ENCODE measurements at regions not wholly inside any gene's neighbourhood (a gene's known extent, or its start where the extent isn't known, plus 50 kb on each side); places are given as distances from the start of the nearest gene placed in this dataset.

DNA sequence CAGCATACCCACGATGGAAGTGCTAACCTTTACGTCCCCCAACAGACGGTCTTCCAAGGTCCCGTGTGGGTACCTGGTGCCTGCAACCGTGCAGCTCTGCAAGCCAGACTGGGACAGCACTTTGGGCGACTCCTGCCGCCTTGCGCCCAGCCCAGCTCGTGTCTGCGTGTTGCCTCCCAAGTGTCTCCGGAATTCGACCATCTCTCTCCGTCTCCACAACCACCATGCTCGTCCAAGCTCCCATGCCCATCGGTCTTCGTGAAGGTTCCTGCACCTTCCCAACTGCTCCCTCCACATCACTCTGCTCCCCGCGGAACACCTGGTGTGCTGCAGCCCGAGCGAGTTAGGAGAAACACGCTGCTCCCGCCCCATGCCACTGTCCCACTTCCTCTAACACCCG is 173.2 kb upstream of the AFDN start:
- H3K4me1 ChIP-seq, result no peaks in the 10 kb centered on the region
- Mint-ChIP-seq H3K9me3 (ENCODE audit: unreplicated experiment) (no peaks in the 10 kb centered on the region), H3K27me3 (ENCODE audit: insufficient read depth, unreplicated experiment) (no peaks in the 10 kb centered on the region), H3K27ac (ENCODE audit: unreplicated experiment) (no peak overlapping the region), H3K4me1 (ENCODE audit: low read depth, unreplicated experiment) (no peaks in the 10 kb centered on the region), H3K4me3 (ENCODE audit: unreplicated experiment) (no peak overlapping the region), H3K36me3 (ENCODE audit: insufficient read depth, unreplicated experiment) (no peaks in the 10 kb centered on the region)
- no peaks in the 10 kb centered on the region for H3K9me3 ChIP-seq
- ChIA-PET POLR2A (no interaction called here), CTCF (no interaction called here)
- H3K4me3 ChIP-seq (ENCODE audit: low read depth, low read length), result no peak overlapping the region
- DNase-seq, result no peak
- intact Hi-C loops (cut with micrococcal nuclease; ENCODE audit: unreplicated experiment), result no loop called here
- TF ChIP-seq, protein P1, sequence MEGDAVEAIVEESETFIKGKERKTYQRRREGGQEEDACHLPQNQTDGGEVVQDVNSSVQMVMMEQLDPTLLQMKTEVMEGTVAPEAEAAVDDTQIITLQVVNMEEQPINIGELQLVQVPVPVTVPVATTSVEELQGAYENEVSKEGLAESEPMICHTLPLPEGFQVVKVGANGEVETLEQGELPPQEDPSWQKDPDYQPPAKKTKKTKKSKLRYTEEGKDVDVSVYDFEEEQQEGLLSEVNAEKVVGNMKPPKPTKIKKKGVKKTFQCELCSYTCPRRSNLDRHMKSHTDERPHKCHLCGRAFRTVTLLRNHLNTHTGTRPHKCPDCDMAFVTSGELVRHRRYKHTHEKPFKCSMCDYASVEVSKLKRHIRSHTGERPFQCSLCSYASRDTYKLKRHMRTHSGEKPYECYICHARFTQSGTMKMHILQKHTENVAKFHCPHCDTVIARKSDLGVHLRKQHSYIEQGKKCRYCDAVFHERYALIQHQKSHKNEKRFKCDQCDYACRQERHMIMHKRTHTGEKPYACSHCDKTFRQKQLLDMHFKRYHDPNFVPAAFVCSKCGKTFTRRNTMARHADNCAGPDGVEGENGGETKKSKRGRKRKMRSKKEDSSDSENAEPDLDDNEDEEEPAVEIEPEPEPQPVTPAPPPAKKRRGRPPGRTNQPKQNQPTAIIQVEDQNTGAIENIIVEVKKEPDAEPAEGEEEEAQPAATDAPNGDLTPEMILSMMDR (IDR thresholded peaks at IDR 0.05; ENCODE audit: insufficient read depth in 1 of 2, low read depth in 1 of 2, low read length in 1 of 2, severe bottlenecking in 1 of 2, unreplicated experiment in 1 of 2), result no peak
- no peaks in the 10 kb centered on the region for H3K27me3 ChIP-seq (replicated peaks; ENCODE audit: control insufficient read depth, insufficient read depth, low read length)
- BruUV-seq (replicated peaks), result no TSS peak
- H3K36me3 ChIP-seq (ENCODE audit: control insufficient read depth, insufficient read depth, low read length), result no peaks in the 10 kb centered on the region

DNA sequence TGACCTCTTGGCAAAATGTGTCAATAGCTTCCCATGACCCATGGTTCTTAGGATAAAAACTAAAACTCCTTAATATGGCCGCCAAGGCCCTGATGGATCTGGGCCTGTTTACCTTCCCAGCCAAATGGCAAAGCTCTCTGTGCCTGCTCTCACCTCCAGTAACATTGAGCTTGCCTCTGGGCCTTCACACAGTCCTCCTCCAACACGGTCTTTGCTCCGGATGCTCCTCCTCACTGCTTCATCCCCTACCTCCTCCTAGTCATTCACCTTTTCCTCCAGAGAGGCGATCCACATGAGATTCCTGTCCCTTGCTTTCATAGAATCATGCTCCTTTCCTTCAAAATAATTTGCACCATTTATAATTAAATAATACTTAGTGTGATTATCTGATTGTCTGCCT is 172.3 kb upstream of the AFDN start:
- POLR2A ChIA-PET, result no interaction called here
- no peaks in the 10 kb centered on the region for H3K4me1 Mint-ChIP-seq (ENCODE audit: low read depth, unreplicated experiment)
- intact Hi-C loops (cut with micrococcal nuclease; ENCODE audit: unreplicated experiment), result no loop called here

DNA sequence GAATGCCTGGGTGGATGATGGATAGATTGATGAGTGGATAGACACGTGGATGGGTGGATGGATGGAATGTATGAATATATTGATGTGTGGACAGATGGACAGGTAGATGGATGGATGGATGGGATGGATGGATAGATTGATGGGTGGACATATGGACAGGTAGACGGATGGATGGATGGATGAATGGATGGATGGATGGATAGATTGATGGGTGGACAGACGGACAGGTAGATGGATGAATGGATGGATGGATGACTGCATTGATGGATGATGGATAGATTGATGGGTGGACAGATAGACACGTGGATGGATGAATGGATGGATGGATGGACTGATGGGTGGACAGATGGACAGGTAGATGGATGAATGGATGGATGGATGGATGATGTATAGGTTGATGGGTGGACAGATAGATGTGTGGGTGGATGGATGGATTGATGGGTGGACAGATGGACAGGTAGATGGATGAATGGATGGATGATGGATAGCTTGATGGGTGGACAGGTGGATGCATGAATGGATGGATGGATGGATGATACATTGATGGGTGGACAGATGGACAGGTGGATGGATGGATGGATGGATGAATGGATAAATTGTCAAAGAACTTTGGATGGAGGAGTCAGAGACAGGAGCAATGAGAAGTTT is 171.4 kb upstream of the AFDN start:
- H3K27me3 Mint-ChIP-seq (ENCODE audit: insufficient read depth, unreplicated experiment), result no peaks in the 10 kb centered on the region
- H3K4me3 Mint-ChIP-seq (ENCODE audit: unreplicated experiment), result no peak overlapping the region
- BruUV-seq (replicated peaks), result no TSS peak
- no peaks in the 10 kb centered on the region for H3K4me1 ChIP-seq
- no peaks in the 10 kb centered on the region for H3K36me3 ChIP-seq (ENCODE audit: control insufficient read depth, insufficient read depth, low read length)
- H3K4me3 ChIP-seq (ENCODE audit: low read depth, low read length), result no peak overlapping the region
- TF ChIP-seq, protein P1 (IDR thresholded peaks at IDR 0.05; ENCODE audit: insufficient read depth in 1 of 2, low read depth in 1 of 2, low read length in 1 of 2, severe bottlenecking in 1 of 2, unreplicated experiment in 1 of 2), result no peak
- no peaks in the 10 kb centered on the region for H3K9me3 ChIP-seq
- H3K27me3 ChIP-seq (replicated peaks; ENCODE audit: control insufficient read depth, insufficient read depth, low read length), result no peaks in the 10 kb centered on the region
- no peak for DNase-seq
- H3K36me3 Mint-ChIP-seq (ENCODE audit: insufficient read depth, unreplicated experiment), result no peaks in the 10 kb centered on the region
- CTCF ChIA-PET, result no interaction called here
- POLR2A ChIA-PET, result no interaction called here
- H3K27ac Mint-ChIP-seq (ENCODE audit: unreplicated experiment), result no peak overlapping the region
- H3K4me1 Mint-ChIP-seq (ENCODE audit: low read depth, unreplicated experiment), result no peaks in the 10 kb centered on the region
- intact Hi-C loops (cut with micrococcal nuclease; ENCODE audit: unreplicated experiment), result no loop called here
- no peaks in the 10 kb centered on the region for H3K9me3 Mint-ChIP-seq (ENCODE audit: unreplicated experiment)

More for the DNA sequence above, 172.3 kb upstream of the AFDN start:
- Histone ChIP-seq H3K9me3 (no peaks in the 10 kb centered on the region), H3K4me1 (no peaks in the 10 kb centered on the region), H3K4me3 (ENCODE audit: low read depth, low read length) (no peak overlapping the region), H3K36me3 (ENCODE audit: control insufficient read depth, insufficient read depth, low read length) (no peaks in the 10 kb centered on the region), H3K27me3 (replicated peaks; ENCODE audit: control insufficient read depth, insufficient read depth, low read length) (no peaks in the 10 kb centered on the region)
- Mint-ChIP-seq H3K4me3 (ENCODE audit: unreplicated experiment) (no peak overlapping the region), H3K27me3 (ENCODE audit: insufficient read depth, unreplicated experiment) (no peaks in the 10 kb centered on the region), H3K9me3 (ENCODE audit: unreplicated experiment) (no peaks in the 10 kb centered on the region), H3K36me3 (ENCODE audit: insufficient read depth, unreplicated experiment) (no peaks in the 10 kb centered on the region), H3K27ac (ENCODE audit: unreplicated experiment) (no peak overlapping the region)
- TF ChIP-seq, protein P1 (IDR thresholded peaks at IDR 0.05; ENCODE audit: insufficient read depth in 1 of 2, low read depth in 1 of 2, low read length in 1 of 2, severe bottlenecking in 1 of 2, unreplicated experiment in 1 of 2), result no peak
- no TSS peak for BruUV-seq (replicated peaks)
- CTCF ChIA-PET, result no interaction called here
- DNase-seq, result no peak
